ENCODE measurements at regions not wholly inside any gene's neighbourhood (a gene's known extent, or its start where the extent isn't known, plus 50 kb on each side); places are given as distances from the start of the nearest gene placed in this dataset.

DNA sequence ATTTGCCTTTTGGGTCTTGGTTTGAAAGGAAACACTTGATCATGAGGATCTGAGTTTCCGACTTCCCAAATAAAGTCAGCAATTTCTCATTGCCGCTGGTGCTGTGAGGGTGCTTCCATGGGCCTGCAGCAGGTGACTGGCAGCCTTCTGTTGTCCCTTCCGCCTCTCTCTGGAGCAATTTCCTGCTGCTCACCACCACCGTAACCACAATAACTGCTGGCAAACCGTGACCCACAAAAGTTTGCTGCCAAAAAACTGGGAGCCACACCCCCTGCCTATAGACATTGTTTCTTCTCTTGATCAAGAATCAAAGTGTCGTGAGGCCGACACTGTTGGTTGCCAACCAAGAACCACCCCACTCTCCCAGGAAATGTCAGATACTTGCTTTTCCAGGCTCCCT, 164.0 kb downstream of the NR2F2 start:
- TF ChIP-seq, protein P1, sequence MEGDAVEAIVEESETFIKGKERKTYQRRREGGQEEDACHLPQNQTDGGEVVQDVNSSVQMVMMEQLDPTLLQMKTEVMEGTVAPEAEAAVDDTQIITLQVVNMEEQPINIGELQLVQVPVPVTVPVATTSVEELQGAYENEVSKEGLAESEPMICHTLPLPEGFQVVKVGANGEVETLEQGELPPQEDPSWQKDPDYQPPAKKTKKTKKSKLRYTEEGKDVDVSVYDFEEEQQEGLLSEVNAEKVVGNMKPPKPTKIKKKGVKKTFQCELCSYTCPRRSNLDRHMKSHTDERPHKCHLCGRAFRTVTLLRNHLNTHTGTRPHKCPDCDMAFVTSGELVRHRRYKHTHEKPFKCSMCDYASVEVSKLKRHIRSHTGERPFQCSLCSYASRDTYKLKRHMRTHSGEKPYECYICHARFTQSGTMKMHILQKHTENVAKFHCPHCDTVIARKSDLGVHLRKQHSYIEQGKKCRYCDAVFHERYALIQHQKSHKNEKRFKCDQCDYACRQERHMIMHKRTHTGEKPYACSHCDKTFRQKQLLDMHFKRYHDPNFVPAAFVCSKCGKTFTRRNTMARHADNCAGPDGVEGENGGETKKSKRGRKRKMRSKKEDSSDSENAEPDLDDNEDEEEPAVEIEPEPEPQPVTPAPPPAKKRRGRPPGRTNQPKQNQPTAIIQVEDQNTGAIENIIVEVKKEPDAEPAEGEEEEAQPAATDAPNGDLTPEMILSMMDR (IDR thresholded peaks at IDR 0.05; ENCODE audit: borderline replicate concordance, control extremely low read depth, extremely low read depth, insufficient read depth, missing control alignments), result no peak
- DNase-seq (ENCODE audit: low spot score), result no peak
- in situ Hi-C loops (cut with MboI; ENCODE audit: low sequenced_read_pairs, unreplicated experiment), result no loop called here

GRCh38 chr15:96495386-96495785, 164.9 kb downstream of the NR2F2 start:
- TF ChIP-seq, protein P1 (IDR thresholded peaks at IDR 0.05; ENCODE audit: borderline replicate concordance, control extremely low read depth, extremely low read depth, insufficient read depth, missing control alignments), result no peak
- in situ Hi-C loops (cut with MboI; ENCODE audit: low sequenced_read_pairs, unreplicated experiment), result no loop called here
- DNase-seq (ENCODE audit: low spot score), result no peak

- no peak for DNase-seq (ENCODE audit: low spot score)
- in situ Hi-C loops (cut with MboI; ENCODE audit: low sequenced_read_pairs, unreplicated experiment), result no loop called here
These were observed 167.5 kb downstream of the NR2F2 start for GRCh38 chr15:96497951-96498350.

DNA sequence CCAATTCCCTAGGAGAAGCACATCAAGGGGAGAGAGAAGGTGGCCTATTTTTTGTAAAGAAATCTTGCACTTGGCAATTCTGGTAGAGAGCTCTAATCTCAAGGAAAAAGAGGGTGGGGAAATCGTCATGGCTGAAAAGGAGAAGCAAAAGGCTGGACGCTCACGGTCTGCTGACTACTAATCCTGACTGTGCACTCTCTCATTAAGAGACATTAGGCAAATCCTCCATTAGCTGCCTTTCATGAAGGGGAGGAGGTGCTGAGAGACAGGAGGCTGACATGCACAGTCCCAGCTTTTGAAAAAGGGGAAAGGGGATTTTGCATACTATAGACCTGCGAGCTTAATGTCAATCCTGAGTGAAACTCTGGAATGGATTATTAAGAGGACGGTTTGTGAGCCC, 170.0 kb downstream of the NR2F2 start:
- in situ Hi-C loops (cut with MboI; ENCODE audit: low sequenced_read_pairs, unreplicated experiment), result no loop called here
- TF ChIP-seq, protein P1 (IDR thresholded peaks at IDR 0.05; ENCODE audit: borderline replicate concordance, control extremely low read depth, extremely low read depth, insufficient read depth, missing control alignments), result no peak
- DNase-seq (ENCODE audit: low spot score), result no peak

More at GRCh38 chr15:96497951-96498350, 167.5 kb downstream of the NR2F2 start:
- TF ChIP-seq, protein P1 (IDR thresholded peaks at IDR 0.05; ENCODE audit: borderline replicate concordance, control extremely low read depth, extremely low read depth, insufficient read depth, missing control alignments), result no peak

DNA sequence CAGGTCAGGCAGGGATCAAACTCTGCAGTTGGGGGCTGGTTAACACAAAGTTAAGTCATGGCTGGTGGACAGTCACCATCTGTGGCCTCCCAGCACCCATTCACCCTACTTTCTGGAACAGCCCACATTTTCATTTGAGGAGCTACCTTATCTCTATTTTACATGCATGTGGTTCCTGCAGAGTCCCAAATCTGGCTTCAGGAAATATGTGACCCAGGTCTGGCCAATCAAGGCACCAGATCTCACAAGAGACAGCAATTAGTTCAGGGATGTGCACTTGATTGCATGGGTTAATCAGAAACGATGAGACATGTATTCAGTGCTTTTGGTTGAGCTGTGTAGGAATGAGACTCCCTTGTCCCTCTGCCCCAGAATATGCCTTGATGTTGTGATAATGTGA, 170.9 kb downstream of the NR2F2 start:
- in situ Hi-C loops (cut with MboI; ENCODE audit: low sequenced_read_pairs, unreplicated experiment), result no loop called here
- no peak for DNase-seq (ENCODE audit: low spot score)
- TF ChIP-seq, protein P1 (IDR thresholded peaks at IDR 0.05; ENCODE audit: borderline replicate concordance, control extremely low read depth, extremely low read depth, insufficient read depth, missing control alignments), result no peak

DNA sequence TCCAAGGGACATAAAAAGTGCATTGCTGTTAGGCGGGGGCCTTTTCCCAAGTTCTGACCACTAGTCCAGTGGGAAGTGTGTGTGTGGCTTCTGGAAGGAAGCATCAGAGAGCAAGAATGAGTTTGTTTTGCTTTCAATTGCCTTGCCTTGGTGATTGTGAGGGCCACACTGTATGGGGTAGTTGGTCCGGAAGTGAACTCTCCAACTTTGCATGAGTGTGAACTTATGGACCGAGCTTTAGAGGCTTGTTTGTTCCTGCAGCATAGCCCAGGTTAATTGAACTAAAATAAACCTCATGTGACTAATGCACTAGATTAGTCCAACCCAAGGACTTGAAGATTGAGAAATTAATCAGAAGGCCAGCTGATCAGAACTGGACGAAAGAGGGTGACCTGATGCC, 171.7 kb downstream of the NR2F2 start:
- in situ Hi-C loops (cut with MboI; ENCODE audit: low sequenced_read_pairs, unreplicated experiment), result no loop called here
- TF ChIP-seq, protein P1 (IDR thresholded peaks at IDR 0.05; ENCODE audit: borderline replicate concordance, control extremely low read depth, extremely low read depth, insufficient read depth, missing control alignments), result no peak
- no peak for DNase-seq (ENCODE audit: low spot score)

DNA sequence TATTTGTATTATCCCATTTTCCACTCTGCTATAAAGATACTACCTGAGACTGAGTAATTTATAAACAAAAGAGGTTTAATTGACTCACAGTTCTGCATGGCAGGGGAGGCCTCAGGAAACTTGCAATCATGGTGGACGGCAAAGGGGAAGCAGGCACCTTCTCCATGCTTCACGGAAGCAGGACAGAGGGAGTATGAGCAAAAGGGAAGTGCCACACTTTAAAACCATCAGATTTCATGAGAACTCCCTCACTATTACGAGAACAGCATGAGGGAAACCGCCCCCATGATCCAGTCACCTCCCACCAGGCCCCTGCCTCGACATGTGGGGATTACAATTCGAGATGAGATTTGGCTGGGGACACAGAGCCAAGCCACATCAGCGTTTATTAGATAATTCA, 172.8 kb downstream of the NR2F2 start:
- DNase-seq (ENCODE audit: low spot score), result no peak
- in situ Hi-C loops (cut with MboI; ENCODE audit: low sequenced_read_pairs, unreplicated experiment), result no loop called here

More for the DNA sequence above, 172.8 kb downstream of the NR2F2 start:
- TF ChIP-seq, protein P1 (IDR thresholded peaks at IDR 0.05; ENCODE audit: borderline replicate concordance, control extremely low read depth, extremely low read depth, insufficient read depth, missing control alignments), result no peak

All from GM13976 (cell line).